ENCODE measurements at regions not wholly inside any gene's neighbourhood (a gene's known extent, or its start where the extent isn't known, plus 50 kb on each side); places are given as distances from the start of the nearest gene placed in this dataset.
"Not testable (repeated sequence)": the region's sequence is repeated elsewhere in the genome, so short reads cannot be mapped to it uniquely, and the experiment has no call there.

DNA sequence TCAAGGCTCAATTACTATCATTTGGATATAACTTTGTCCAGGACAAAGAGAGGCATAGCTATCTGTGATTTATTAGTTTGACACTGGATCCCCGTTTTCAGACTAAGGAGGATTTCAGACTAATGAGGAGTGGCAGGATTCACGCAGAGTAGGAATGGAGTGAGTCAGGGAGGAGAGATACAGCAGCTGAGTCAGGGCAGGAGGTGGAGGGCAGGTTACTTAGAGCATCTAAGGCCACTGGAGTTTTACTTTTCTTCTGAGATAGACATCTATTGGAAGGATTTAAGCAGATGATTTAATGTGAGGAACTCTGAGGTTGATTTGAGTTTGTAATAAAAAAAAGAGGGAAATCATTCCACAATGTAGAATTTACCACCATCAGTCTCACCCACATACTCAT is 110.6 kb downstream of the RPIA start:
- not testable (repeated sequence) for H3K4me3 ChIP-seq (ENCODE audit: low read length); DNase-seq (ENCODE audit: low read depth)

DNA sequence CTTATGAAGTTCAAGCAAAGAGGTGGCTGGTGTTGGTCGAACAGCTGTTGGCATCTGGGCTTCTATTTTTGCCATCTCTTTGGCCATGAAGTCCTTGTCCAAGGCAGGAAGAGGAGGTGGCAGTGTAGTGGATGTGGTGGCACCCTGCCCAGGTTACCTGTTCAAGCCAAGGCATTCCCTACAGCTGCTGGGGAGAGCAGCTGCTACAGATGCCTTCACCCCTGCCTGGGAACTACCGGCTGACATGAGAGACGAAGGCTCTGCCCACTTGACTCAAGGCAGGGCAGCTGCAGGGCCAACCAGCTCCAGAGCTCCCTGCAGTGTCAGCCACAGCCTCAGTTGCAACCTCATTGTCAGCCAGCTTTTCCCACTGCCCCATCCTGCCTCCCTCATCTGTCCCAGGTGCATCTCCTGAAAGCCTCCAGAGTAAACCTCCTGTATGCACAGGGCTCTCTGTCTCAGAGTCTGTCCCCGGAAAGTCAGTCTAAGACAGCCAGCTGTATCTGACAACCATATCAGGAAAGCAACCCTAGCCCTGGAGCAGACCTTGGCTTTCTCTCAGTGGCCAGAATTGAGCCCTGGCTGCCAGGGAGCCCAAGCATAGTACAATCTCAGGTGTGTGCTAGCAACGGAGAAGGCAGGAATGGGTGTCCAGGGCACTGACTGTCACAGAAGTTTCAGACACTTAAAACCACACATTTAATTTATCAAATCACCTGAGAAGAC is 115.9 kb downstream of the RPIA start:
- no peak overlapping the region for H3K4me3 ChIP-seq (ENCODE audit: low read length)
- DNase-seq (ENCODE audit: low read depth): no peak
- no peak for TF ChIP-seq CTCF (conservative IDR thresholded peaks at IDR 0.05; ENCODE audit: low read depth, low read length)

- TF ChIP-seq CTCF (conservative IDR thresholded peaks at IDR 0.05; ENCODE audit: low read depth, low read length): no peak
- no peak overlapping the region for H3K4me3 ChIP-seq (ENCODE audit: low read length)
- DNase-seq (ENCODE audit: low read depth): no peak
These were observed 116.6 kb downstream of the RPIA start for GRCh38 chr2:88808083-88808482.

GRCh38 chr2:88808652-88809051 is 117.2 kb downstream of the RPIA start:
- no peak overlapping the region for H3K4me3 ChIP-seq (ENCODE audit: low read length)
- no peak for TF ChIP-seq CTCF (conservative IDR thresholded peaks at IDR 0.05; ENCODE audit: low read depth, low read length)
- no peak for DNase-seq (ENCODE audit: low read depth)

DNA sequence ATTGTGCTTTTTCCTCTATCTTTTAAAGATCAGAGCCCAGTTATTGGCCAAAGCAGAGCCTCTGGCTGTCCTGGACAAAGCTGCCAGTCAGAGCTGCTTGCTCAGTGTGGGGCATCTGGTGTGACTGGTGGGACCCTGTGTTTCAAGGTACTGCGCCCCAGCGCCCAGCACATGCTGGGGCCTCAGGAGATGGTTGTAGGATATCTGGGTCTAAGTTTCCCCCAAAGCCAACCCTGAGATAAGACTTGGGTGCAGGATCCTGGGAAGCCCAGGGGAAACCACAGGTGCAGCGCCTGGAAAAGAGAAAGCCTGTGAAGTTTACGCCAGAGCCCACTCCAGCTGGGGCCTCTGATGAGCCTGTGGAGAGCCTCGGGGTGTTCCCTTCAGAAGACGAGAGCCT is 117.7 kb downstream of the RPIA start:
- no peak for DNase-seq (ENCODE audit: low read depth)
- H3K4me3 ChIP-seq (ENCODE audit: low read length): no peak overlapping the region
- TF ChIP-seq CTCF (conservative IDR thresholded peaks at IDR 0.05; ENCODE audit: low read depth, low read length): no peak

DNA sequence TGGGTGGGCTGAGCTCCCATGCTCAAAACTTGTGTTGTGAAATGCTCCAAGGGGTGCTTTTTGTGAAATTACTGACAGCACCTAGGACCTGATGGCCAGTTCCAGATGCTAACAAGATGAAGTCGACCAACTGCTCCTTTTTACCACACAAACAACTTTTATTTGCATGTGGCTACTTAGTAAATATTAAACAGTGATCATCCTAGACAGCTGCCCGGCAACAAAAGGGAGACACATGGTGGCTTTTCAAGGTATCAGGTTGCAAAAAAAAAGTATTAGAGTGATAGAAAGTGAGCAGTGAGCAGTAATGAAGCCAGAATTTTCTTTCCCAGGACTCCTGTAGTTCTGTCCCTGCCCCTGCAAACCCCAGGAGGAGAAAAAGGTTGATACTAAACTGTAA is 118.5 kb downstream of the RPIA start:
- DNase-seq (ENCODE audit: low read depth): no peak
- no peak overlapping the region for H3K4me3 ChIP-seq (ENCODE audit: low read length)
- TF ChIP-seq CTCF (conservative IDR thresholded peaks at IDR 0.05; ENCODE audit: low read depth, low read length): no peak

GRCh38 chr2:88810488-88810887 is 119.0 kb downstream of the RPIA start:
- no peak for TF ChIP-seq CTCF (conservative IDR thresholded peaks at IDR 0.05; ENCODE audit: low read depth, low read length)
- DNase-seq (ENCODE audit: low read depth): no peak
- no peak overlapping the region for H3K4me3 ChIP-seq (ENCODE audit: low read length)

Measured in retinal pigment epithelial cell (primary cell).